Midbrain (tissue), 1 donor: ENCODE measurements at regions not wholly inside any gene's neighbourhood (a gene's known extent, or its start where the extent isn't known, plus 50 kb on each side); places are given as distances from the start of the nearest gene placed in this dataset.

ENCODE experiments used
- DNase-seq: peaks from one replicate; lab custom pipeline; 2025; lab: John Stamatoyannopoulos, UW

- no peak for DNase-seq
These were observed 355.8 kb downstream of the FSCB start for GRCh38 chr14:44151130-44151820.

GRCh38 chr14:44149597-44149996 is 357.5 kb downstream of the FSCB start:
- DNase-seq = no peak

GRCh38 chr14:44142006-44142405 is 365.1 kb downstream of the FSCB start:
- DNase-seq = no peak

GRCh38 chr14:44135972-44136371 is 371.1 kb downstream of the FSCB start:
- DNase-seq = no peak

GRCh38 chr14:44131861-44132260 is 375.2 kb downstream of the FSCB start:
- DNase-seq = no peak

GRCh38 chr14:44113769-44114730 is 393.0 kb downstream of the FSCB start:
- DNase-seq = no peak

- DNase-seq = no peak
These were observed 394.2 kb downstream of the FSCB start for GRCh38 chr14:44112774-44113460.

- DNase-seq = no peak
These were observed 398.0 kb downstream of the FSCB start for GRCh38 chr14:44109036-44109435.

- DNase-seq = no peak
These were observed 398.5 kb downstream of the FSCB start for GRCh38 chr14:44108601-44109000.

- DNase-seq = no peak
These were observed 399.9 kb downstream of the FSCB start for GRCh38 chr14:44107156-44107555.

GRCh38 chr14:44099743-44100488 is 407.2 kb downstream of the FSCB start:
- no peak for DNase-seq

- DNase-seq = no peak
These were observed 425.9 kb downstream of the FSCB start for GRCh38 chr14:44081146-44081545.

GRCh38 chr14:44070046-44070445 is 437.0 kb downstream of the FSCB start:
- no peak for DNase-seq

- DNase-seq = no peak
These were observed 453.7 kb downstream of the FSCB start for GRCh38 chr14:44053422-44053821.

- DNase-seq = no peak
These were observed 465.4 kb downstream of the FSCB start for GRCh38 chr14:44041700-44042099.

- DNase-seq = no peak
These were observed 466.5 kb downstream of the FSCB start for GRCh38 chr14:44040561-44040960.

GRCh38 chr14:44036248-44036647 is 470.8 kb downstream of the FSCB start:
- no peak for DNase-seq

GRCh38 chr14:44035707-44036106 is 471.4 kb downstream of the FSCB start:
- DNase-seq = no peak

- no peak for DNase-seq
These were observed 476.2 kb downstream of the FSCB start for GRCh38 chr14:44030831-44031383.

GRCh38 chr14:44029933-44030332 is 477.1 kb downstream of the FSCB start:
- no peak for DNase-seq

- DNase-seq = no peak
These were observed 479.7 kb downstream of the FSCB start for GRCh38 chr14:44027397-44027796.

- DNase-seq = no peak
These were observed 496.5 kb downstream of the FSCB start for GRCh38 chr14:44010595-44010994.
